GM12873 (cell line): ENCODE measurements at regions not wholly inside any gene's neighbourhood (a gene's known extent, or its start where the extent isn't known, plus 50 kb on each side); places are given as distances from the start of the nearest gene placed in this dataset.

ENCODE experiments used
- TF ChIP-seq, protein P1 (sequence below): IDR thresholded peaks from 2 replicates; pipeline ENCODE4 v1.5.1; 2012; ENCODE audit warnings: low read depth, mild to moderate bottlenecking, moderate library complexity, low read length, control low read depth; ENCODE audit not compliant: insufficient read depth; ENCODE audit errors: missing control alignments

DNA sequence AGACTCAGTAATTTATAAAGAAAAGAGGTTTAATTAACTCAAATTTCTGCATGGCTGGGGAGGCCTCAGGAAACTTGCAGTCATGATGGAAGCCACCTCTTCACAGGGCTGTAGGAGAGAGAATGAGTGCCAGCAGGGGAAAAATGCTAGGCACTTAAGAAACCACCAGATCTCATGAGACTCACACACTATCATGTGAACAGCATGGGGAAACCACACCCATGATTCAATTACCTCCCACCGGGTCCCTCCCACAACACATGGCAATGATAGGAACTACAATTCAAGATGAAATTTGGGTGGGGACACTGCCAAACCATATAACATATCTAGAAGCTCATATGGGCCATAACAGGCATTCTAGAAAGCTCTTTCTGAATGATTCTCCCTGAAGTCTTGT lies 190.3 kb downstream of the WNT5A start:
- TF ChIP-seq, protein P1, sequence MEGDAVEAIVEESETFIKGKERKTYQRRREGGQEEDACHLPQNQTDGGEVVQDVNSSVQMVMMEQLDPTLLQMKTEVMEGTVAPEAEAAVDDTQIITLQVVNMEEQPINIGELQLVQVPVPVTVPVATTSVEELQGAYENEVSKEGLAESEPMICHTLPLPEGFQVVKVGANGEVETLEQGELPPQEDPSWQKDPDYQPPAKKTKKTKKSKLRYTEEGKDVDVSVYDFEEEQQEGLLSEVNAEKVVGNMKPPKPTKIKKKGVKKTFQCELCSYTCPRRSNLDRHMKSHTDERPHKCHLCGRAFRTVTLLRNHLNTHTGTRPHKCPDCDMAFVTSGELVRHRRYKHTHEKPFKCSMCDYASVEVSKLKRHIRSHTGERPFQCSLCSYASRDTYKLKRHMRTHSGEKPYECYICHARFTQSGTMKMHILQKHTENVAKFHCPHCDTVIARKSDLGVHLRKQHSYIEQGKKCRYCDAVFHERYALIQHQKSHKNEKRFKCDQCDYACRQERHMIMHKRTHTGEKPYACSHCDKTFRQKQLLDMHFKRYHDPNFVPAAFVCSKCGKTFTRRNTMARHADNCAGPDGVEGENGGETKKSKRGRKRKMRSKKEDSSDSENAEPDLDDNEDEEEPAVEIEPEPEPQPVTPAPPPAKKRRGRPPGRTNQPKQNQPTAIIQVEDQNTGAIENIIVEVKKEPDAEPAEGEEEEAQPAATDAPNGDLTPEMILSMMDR, result no peak

DNA sequence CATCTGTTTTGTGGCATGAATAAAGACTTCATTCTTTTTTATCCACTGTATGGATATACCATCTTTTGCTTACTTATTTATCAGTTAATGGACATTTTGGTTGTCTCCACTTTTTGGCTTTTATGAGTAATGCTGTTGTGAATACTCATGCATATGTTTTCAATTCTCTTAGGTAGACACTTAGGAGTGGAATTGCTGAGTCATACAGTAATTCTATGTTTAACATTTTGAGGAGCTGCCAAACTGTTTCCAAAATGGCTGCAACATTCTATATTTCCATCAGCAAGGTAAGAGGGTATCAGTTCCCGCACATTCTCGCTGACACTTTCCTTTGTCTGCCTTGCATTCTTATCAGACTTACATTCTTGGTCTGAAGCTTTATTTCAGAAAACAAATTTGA lies 191.1 kb downstream of the WNT5A start:
- TF ChIP-seq, protein P1, result no peak

DNA sequence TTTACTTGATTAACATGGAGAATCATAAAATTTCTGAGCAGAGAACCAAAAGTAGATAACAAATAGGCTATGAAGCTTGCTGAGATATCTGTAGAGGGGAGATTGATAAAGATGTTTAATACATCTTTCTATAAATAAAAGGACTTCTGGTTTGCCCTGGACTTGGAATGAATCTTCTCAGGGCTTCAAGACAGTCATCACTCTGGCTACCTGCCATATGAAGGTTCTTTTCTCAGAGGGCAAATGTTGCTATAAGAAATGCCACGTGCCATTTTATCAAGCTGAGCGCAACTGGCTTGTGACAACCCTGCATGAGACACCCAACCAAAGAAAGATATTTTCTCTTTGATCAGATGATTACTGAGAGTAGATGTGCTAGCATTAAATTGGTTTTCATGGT lies 192.5 kb downstream of the WNT5A start:
- TF ChIP-seq, protein P1, result no peak

DNA sequence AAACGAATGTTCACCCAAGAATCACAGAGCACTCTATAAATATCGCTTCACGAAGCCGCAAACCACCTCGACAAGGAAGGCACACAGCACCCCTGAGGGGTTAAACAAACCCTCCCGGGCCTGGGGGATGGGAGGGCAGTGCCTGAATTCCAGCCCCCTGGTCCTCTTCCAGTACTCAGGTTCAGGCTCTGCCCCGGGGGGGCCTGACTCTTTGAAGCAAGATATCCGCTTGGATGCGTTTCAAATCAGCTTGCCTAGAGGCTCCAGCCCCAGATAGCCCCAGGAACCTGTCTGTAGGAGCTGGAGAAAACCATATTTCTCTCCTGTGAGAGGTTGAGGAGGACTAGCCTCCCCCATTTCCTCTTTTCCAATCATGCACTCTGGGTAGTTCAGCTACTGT lies 194.7 kb downstream of the WNT5A start:
- TF ChIP-seq, protein P1, result no peak

DNA sequence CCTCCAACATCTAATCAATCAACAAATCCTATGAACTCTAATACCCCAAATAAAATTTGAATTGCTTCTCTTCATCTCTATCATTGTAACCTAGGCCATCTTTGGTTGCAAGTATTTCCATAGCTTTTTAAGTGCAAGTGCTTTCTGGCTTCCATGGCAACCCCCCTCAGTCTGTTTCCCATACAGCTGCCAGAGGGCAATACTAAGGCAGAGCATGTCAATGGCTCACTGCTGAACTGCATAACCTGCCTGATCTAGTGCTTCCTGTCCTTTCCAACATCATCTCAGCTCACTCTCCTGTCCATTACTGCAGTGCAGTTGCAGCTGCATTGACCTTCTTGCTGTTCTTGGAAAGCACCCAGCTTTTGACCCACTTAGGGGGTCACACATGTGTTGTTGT lies 198.4 kb downstream of the WNT5A start:
- TF ChIP-seq, protein P1, result no peak

DNA sequence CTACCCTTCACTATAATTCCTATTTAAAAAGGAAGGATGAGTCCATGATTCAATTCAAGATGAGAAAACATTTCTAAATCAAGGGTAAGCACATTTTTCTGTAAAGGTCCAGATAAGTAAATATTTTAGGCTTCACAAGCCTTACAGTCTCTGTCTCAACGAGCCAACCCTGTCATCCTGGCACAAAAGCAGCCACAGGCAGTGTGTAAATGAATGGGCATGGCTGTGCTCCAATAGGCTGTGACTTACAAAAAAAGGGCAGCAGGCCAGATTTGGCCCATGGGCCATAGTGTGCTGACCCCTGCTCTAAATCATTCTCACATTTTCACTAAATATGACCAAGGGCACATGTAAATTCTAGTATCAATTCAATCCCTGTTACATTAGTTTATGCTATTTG lies 200.4 kb downstream of the WNT5A start:
- TF ChIP-seq, protein P1, result no peak

DNA sequence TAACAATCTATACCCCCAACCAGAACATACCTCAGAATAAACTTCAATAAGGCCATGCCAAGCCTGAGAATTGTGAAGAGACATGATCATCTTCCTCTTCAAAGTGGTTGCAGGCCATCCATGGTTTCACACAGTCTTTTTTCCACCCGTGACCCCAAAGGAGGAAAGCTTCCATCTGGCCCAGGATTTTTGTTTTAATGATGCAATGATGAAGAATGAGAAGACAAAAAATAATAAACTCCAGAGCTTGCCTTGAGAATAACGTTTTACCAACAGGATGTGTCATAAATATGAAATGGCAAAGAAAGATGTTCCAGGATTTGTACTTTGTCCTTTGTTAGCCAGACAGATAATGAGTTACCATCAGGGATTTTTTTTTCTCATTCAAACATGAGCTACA lies 201.9 kb downstream of the WNT5A start:
- TF ChIP-seq, protein P1, result no peak
